ENCODE measurements at regions not wholly inside any gene's neighbourhood (a gene's known extent, or its start where the extent isn't known, plus 50 kb on each side); places are given as distances from the start of the nearest gene placed in this dataset.

- Histone ChIP-seq H3K4ac (replicated peaks; ENCODE audit: insufficient read length, low read depth, low read length) (no peak overlapping the region), H3K27me3 (replicated peaks in 1 of 4; ENCODE audit: control insufficient read depth in 3 of 4, extremely low read depth in 1 of 4, insufficient read depth in 3 of 4, low read length in 3 of 4) (no peaks in the 10 kb centered on the region), H3K79me1 (ENCODE audit: low read depth, low read length) (no peaks in the 10 kb centered on the region), H3K14ac (ENCODE audit: insufficient read length) (no peak overlapping the region), H2AFZ (ENCODE audit: low read length) (no peak overlapping the region), H2AK5ac (ENCODE audit: low read depth, low read length) (no peak overlapping the region), H3K9ac (replicated peaks in 1 of 4; ENCODE audit: extremely low read depth in 1 of 4, low read depth in 3 of 4, low read length in 3 of 4) (no peak overlapping the region), H3K18ac (ENCODE audit: extremely low read depth, low read length) (no peak overlapping the region), H2BK5ac (ENCODE audit: low read depth, low read length) (no peak overlapping the region), H3K36me3 (ENCODE audit: control insufficient read depth in 2 of 4, insufficient read depth in 4 of 4, low read length in 3 of 4) (no peaks in the 10 kb centered on the region), H3K27ac (ENCODE audit: low read depth, low read length) (no peak overlapping the region), H4K8ac (ENCODE audit: extremely low read depth, insufficient read depth, low read length) (no peak overlapping the region), H3K23me2 (ENCODE audit: low read depth, low read length) (no peaks in the 10 kb centered on the region; the same call in 1 of the 2 replicates), H2BK12ac (ENCODE audit: low read depth, low read length) (no peak overlapping the region), H4K91ac (replicated peaks; ENCODE audit: insufficient read length, low read length) (no peak overlapping the region), H4K5ac (ENCODE audit: insufficient read length, low read depth, low read length) (no peak overlapping the region), H3K79me2 (ENCODE audit: control insufficient read depth in 1 of 2, insufficient read depth in 2 of 2, low read length in 2 of 2) (no peaks in the 10 kb centered on the region), H4K20me1 (replicated peaks in 1 of 2; ENCODE audit: control insufficient read depth in 1 of 2, insufficient read depth in 2 of 2, low read length in 2 of 2) (no peaks in the 10 kb centered on the region), H2BK120ac (replicated peaks; ENCODE audit: low read depth, low read length) (no peak overlapping the region), H2BK20ac (ENCODE audit: low read length) (no peak overlapping the region), H3K4me2 (ENCODE audit: insufficient read depth in 1 of 2, low read depth in 2 of 2, low read length in 2 of 2) (no peak overlapping the region), H2BK15ac (ENCODE audit: low read length) (no peak overlapping the region), H3K56ac (replicated peaks; ENCODE audit: insufficient read length, low read depth, low read length) (no peak overlapping the region), H3K4me1 (replicated peaks in 1 of 4; ENCODE audit: control insufficient read depth in 3 of 4, insufficient read depth in 4 of 4, low read length in 3 of 4) (peaks cover 0 to 5% (median 2%) of the 10 kb centered on the region in 4 experiments; a peak in 6 of 7 replicates), H3K9me3 (ENCODE audit: insufficient read depth in 2 of 2, low read depth in 1 of 2, low read length in 1 of 2) (no peaks in the 10 kb centered on the region), H3K23ac (ENCODE audit: insufficient read length) (no peak overlapping the region), H3K4me3 (ENCODE audit: extremely low read depth in 1 of 4, insufficient read depth in 2 of 4, low read depth in 3 of 4, low read length in 4 of 4) (no peak overlapping the region)
- DNase-seq (ENCODE audit: low read depth in 1 of 2, low spot score in 2 of 2), result no peak
- WGBS, 2 experiments (ENCODE audit: extremely low coverage in 1 of 2, insufficient coverage in 1 of 2, insufficient read length in 1 of 2, insufficient replicate concordance in 2 of 2, low coverage in 1 of 2, low lambda C conversion rate in 2 of 2, missing lambda C conversion rate in 1 of 2), result 86% methylated on average over 4 of the region's 4 CpGs; no CpG with 5 or more reads in 1 of the 2 experiments
- CTCF ChIA-PET (ENCODE audit: partially characterized antibody), result interaction anchor here (0.6 to 2.7 kb wide), 8 partner anchors 9 to 131 kb away, joined by 3 to 13 read pairs (median 3); no protein-coding TSS in a partner anchor
- POLR2A ChIA-PET (ENCODE audit: partially characterized antibody), result no interaction called here
- no peak for FAIRE-seq
- TF ChIP-seq POU5F1 (IDR thresholded peaks at IDR 0.05; ENCODE audit: low read depth, low read length) (no peak), ASH2L (IDR thresholded peaks at IDR 0.05; ENCODE audit: low read length) (no peak), EZH2 (IDR thresholded peaks at IDR 0.05; ENCODE audit: low read depth, low read length, severe bottlenecking) (no peak), USF2 (IDR thresholded peaks at IDR 0.05; ENCODE audit: low read length) (no peak), RXRA (IDR thresholded peaks at IDR 0.05; ENCODE audit: insufficient read depth, low read depth, low read length) (no peak), SAP30 (IDR thresholded peaks at IDR 0.05; ENCODE audit: insufficient read depth, insufficient replicate concordance, low read length) (no peak), SUZ12 (IDR thresholded peaks at IDR 0.05; ENCODE audit: low read length) (no peak), YY1 (IDR thresholded peaks at IDR 0.05; ENCODE audit: low read depth, low read length) (no peak), ATF3 (IDR thresholded peaks at IDR 0.05; ENCODE audit: insufficient read depth, low read depth, low read length) (no peak), SP2 (IDR thresholded peaks at IDR 0.05; ENCODE audit: low read length) (no peak), SP4 (IDR thresholded peaks at IDR 0.05; ENCODE audit: low read length) (no peak), JUN (IDR thresholded peaks at IDR 0.05; ENCODE audit: low read depth, low read length) (no peak), EGR1 (IDR thresholded peaks at IDR 0.05; ENCODE audit: borderline replicate concordance, low read depth, low read length) (no peak), KDM5A (IDR thresholded peaks at IDR 0.05; ENCODE audit: low read length) (no peak)
These were observed 263.6 kb downstream of the UACA start for GRCh38 chr15:70499791-70500190.

Measured in H1 (cell line).